ENCODE measurements at regions not wholly inside any gene's neighbourhood (a gene's known extent, or its start where the extent isn't known, plus 50 kb on each side); places are given as distances from the start of the nearest gene placed in this dataset.

DNA sequence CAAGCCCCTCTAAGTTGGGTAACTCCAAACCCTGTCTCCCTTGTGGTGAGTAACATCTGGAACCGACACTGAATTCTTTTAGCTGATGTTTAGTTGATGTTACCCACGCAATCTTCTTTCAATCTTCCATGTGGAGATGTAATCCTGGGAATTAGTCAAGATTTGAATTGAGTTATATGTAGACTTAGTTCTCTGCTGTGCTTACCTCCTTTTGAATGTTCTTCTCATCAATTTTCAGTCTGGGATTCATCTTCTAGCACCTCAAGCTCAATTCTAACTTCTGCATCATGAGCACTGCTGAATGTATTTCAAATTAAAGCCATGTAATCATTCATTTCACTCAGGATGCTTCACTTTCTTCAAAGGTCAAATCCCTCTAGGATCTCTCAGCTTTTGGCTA, 270.6 kb downstream of the FAM170A start:
- no peak overlapping the region for H3K27ac ChIP-seq (ENCODE audit: control insufficient read depth, insufficient read depth, low read length)
- H3K36me3 ChIP-seq (ENCODE audit: control insufficient read depth in 2 of 2, extremely low read depth in 1 of 2, insufficient read depth in 2 of 2, low read length in 2 of 2): no peaks in the 10 kb centered on the region
- TF ChIP-seq EZH2 (IDR thresholded peaks at IDR 0.05; ENCODE audit: low read length): no peak
- no peak overlapping the region for H3K4me3 ChIP-seq (ENCODE audit: control insufficient read depth in 2 of 3, extremely low read depth in 1 of 3, insufficient read depth in 2 of 3, low read depth in 1 of 3, low read length in 3 of 3)
- no peaks in the 10 kb centered on the region for H3K4me1 ChIP-seq (ENCODE audit: control insufficient read depth, extremely low read depth, insufficient read depth, low read length)
- H4K20me1 ChIP-seq (ENCODE audit: control insufficient read depth, extremely low read depth, insufficient read depth, low read length): no peaks in the 10 kb centered on the region
- H3K9me3 ChIP-seq (ENCODE audit: control insufficient read depth, low read depth, low read length): no peaks in the 10 kb centered on the region
- no peak overlapping the region for H3K9ac ChIP-seq (ENCODE audit: control insufficient read depth, extremely low read depth, insufficient read depth, low read length)
- H3K79me2 ChIP-seq (ENCODE audit: control insufficient read depth, insufficient read depth, low read length): no peaks in the 10 kb centered on the region
- no peaks in the 10 kb centered on the region for H3K27me3 ChIP-seq (ENCODE audit: control insufficient read depth, extremely low read depth, insufficient read depth, low read length)
- no peak overlapping the region for H2AFZ ChIP-seq (ENCODE audit: control insufficient read depth, low read length)
- H3K4me2 ChIP-seq (ENCODE audit: control insufficient read depth, extremely low read depth, insufficient read depth, low read depth, low read length): no peak overlapping the region
- dilution Hi-C loops (cut with MboI; ENCODE audit: extremely low pct_ligation_motif_present, low sequenced_read_pairs): no loop called here
- no peak for DNase-seq (ENCODE audit: low read depth, low spot score)
- H3K9me1 ChIP-seq (ENCODE audit: control insufficient read depth, extremely low read depth, insufficient read depth, low read length): no peaks in the 10 kb centered on the region
- FAIRE-seq: no peak

GRCh38 chr5:119902593-119902992, 273.2 kb downstream of the FAM170A start:
- no peaks in the 10 kb centered on the region for H4K20me1 ChIP-seq (ENCODE audit: control insufficient read depth, extremely low read depth, insufficient read depth, low read length)
- dilution Hi-C loops (cut with MboI; ENCODE audit: extremely low pct_ligation_motif_present, low sequenced_read_pairs): no loop called here
- no peaks in the 10 kb centered on the region for H3K9me3 ChIP-seq (ENCODE audit: control insufficient read depth, low read depth, low read length)
- no peak overlapping the region for H3K4me3 ChIP-seq (ENCODE audit: control insufficient read depth in 2 of 3, extremely low read depth in 1 of 3, insufficient read depth in 2 of 3, low read depth in 1 of 3, low read length in 3 of 3)
- H2AFZ ChIP-seq (ENCODE audit: control insufficient read depth, low read length): no peak overlapping the region
- no peak for DNase-seq (ENCODE audit: low read depth, low spot score)
- no peak for FAIRE-seq
- no peaks in the 10 kb centered on the region for H3K4me1 ChIP-seq (ENCODE audit: control insufficient read depth, extremely low read depth, insufficient read depth, low read length)
- H3K27ac ChIP-seq (ENCODE audit: control insufficient read depth, insufficient read depth, low read length): no peak overlapping the region
- H3K9me1 ChIP-seq (ENCODE audit: control insufficient read depth, extremely low read depth, insufficient read depth, low read length): no peaks in the 10 kb centered on the region
- H3K9ac ChIP-seq (ENCODE audit: control insufficient read depth, extremely low read depth, insufficient read depth, low read length): no peak overlapping the region
- TF ChIP-seq EZH2 (IDR thresholded peaks at IDR 0.05; ENCODE audit: low read length): no peak
- TF ChIP-seq, protein P1, sequence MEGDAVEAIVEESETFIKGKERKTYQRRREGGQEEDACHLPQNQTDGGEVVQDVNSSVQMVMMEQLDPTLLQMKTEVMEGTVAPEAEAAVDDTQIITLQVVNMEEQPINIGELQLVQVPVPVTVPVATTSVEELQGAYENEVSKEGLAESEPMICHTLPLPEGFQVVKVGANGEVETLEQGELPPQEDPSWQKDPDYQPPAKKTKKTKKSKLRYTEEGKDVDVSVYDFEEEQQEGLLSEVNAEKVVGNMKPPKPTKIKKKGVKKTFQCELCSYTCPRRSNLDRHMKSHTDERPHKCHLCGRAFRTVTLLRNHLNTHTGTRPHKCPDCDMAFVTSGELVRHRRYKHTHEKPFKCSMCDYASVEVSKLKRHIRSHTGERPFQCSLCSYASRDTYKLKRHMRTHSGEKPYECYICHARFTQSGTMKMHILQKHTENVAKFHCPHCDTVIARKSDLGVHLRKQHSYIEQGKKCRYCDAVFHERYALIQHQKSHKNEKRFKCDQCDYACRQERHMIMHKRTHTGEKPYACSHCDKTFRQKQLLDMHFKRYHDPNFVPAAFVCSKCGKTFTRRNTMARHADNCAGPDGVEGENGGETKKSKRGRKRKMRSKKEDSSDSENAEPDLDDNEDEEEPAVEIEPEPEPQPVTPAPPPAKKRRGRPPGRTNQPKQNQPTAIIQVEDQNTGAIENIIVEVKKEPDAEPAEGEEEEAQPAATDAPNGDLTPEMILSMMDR (optimal IDR thresholded peaks at IDR 0.05 in 1 of 3, IDR thresholded peaks at IDR 0.05 in 1 of 3, conservative IDR thresholded peaks at IDR 0.05 in 1 of 3; ENCODE audit: extremely low read depth in 1 of 3, insufficient read depth in 2 of 3, low read length in 3 of 3): no peak
- no peaks in the 10 kb centered on the region for H3K79me2 ChIP-seq (ENCODE audit: control insufficient read depth, insufficient read depth, low read length)
- no peaks in the 10 kb centered on the region for H3K27me3 ChIP-seq (ENCODE audit: control insufficient read depth, extremely low read depth, insufficient read depth, low read length)
- no peak overlapping the region for H3K4me2 ChIP-seq (ENCODE audit: control insufficient read depth, extremely low read depth, insufficient read depth, low read depth, low read length)
- no peaks in the 10 kb centered on the region for H3K36me3 ChIP-seq (ENCODE audit: control insufficient read depth in 2 of 2, extremely low read depth in 1 of 2, insufficient read depth in 2 of 2, low read length in 2 of 2)

DNA sequence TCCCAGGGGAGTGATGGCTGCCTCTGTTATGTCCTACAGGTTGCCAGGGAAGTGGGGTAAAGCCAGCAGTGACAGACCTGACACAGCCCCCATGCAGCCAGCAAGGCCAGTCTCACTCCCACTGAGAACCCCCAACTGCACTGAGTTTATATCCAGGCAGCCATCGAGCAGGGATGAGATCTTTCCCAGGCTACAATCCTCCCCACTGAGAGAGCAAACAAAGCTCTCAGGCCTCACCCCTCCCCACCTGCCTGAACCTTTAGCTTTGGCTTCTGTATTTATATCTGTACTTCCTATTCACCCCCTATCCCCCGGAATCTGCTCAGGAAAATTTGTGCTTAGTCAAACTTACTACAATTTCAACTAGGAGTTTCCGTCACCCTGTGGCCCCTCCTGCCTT, 284.1 kb downstream of the FAM170A start:
- DNase-seq (ENCODE audit: low read depth, low spot score) (no peak), FAIRE-seq (no peak)
- no peak overlapping the region for H3K27ac ChIP-seq (ENCODE audit: control insufficient read depth, insufficient read depth, low read length)
- H4K20me1 ChIP-seq (ENCODE audit: control insufficient read depth, extremely low read depth, insufficient read depth, low read length): no peaks in the 10 kb centered on the region
- no peaks in the 10 kb centered on the region for H3K36me3 ChIP-seq (ENCODE audit: control insufficient read depth in 2 of 2, extremely low read depth in 1 of 2, insufficient read depth in 2 of 2, low read length in 2 of 2)
- no peaks in the 10 kb centered on the region for H3K79me2 ChIP-seq (ENCODE audit: control insufficient read depth, insufficient read depth, low read length)
- H3K4me2 ChIP-seq (ENCODE audit: control insufficient read depth, extremely low read depth, insufficient read depth, low read depth, low read length): no peak overlapping the region
- no peaks in the 10 kb centered on the region for H3K4me1 ChIP-seq (ENCODE audit: control insufficient read depth, extremely low read depth, insufficient read depth, low read length)
- no peaks in the 10 kb centered on the region for H3K9me1 ChIP-seq (ENCODE audit: control insufficient read depth, extremely low read depth, insufficient read depth, low read length)
- H2AFZ ChIP-seq (ENCODE audit: control insufficient read depth, low read length): no peak overlapping the region
- no peak overlapping the region for H3K9ac ChIP-seq (ENCODE audit: control insufficient read depth, extremely low read depth, insufficient read depth, low read length)
- no peak for TF ChIP-seq EZH2 (IDR thresholded peaks at IDR 0.05; ENCODE audit: low read length)
- TF ChIP-seq, protein P1 (optimal IDR thresholded peaks at IDR 0.05 in 1 of 3, IDR thresholded peaks at IDR 0.05 in 1 of 3, conservative IDR thresholded peaks at IDR 0.05 in 1 of 3; ENCODE audit: extremely low read depth in 1 of 3, insufficient read depth in 2 of 3, low read length in 3 of 3): no peak
- no peaks in the 10 kb centered on the region for H3K9me3 ChIP-seq (ENCODE audit: control insufficient read depth, low read depth, low read length)
- H3K27me3 ChIP-seq (ENCODE audit: control insufficient read depth, extremely low read depth, insufficient read depth, low read length): no peaks in the 10 kb centered on the region
- dilution Hi-C loops (cut with MboI; ENCODE audit: extremely low pct_ligation_motif_present, low sequenced_read_pairs): no loop called here
- H3K4me3 ChIP-seq (ENCODE audit: control insufficient read depth in 2 of 3, extremely low read depth in 1 of 3, insufficient read depth in 2 of 3, low read depth in 1 of 3, low read length in 3 of 3): no peak overlapping the region
